ENCODE measurements at regions not wholly inside any gene's neighbourhood (a gene's known extent, or its start where the extent isn't known, plus 50 kb on each side); places are given as distances from the start of the nearest gene placed in this dataset.
A peak's percentile ranks its signal among the peaks of the same experiment; 100 is the strongest.

DNA sequence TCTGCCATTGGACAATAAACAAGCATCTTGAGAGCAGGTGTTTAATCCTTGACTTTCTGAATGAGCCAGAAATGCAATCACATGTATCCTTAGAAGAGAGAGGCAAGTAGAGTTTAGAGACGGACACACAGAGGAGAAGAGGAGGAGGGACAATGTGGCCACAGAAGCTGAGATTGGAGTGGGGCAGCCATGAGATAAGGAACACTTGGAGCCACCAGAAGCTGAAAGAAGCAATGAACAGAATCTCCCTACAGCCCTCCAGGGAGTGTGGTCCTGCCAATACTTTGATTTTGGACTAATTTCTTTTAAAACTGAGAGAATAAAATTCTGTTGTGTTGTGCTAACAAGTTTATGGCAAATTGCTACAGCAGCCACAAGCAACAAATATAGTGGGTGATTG, 141.0 kb downstream of the ATP6V1G3 start:
- Mint-ChIP-seq H3K27me3 (peaks cover 6 to 27% (median 7%) of the 10 kb centered on the region in 5 donors), H3K4me3 (no peak overlapping the region), H3K9me3 (no peaks in the 10 kb centered on the region), H3K36me3 (no peaks in the 10 kb centered on the region), H3K4me1 (peaks cover 0 to 1% (median 0%) of the 10 kb centered on the region in 4 donors), H3K27ac (no peak overlapping the region)
- no peak for ATAC-seq
- no peak for DNase-seq
- POLR2A ChIA-PET, result no interaction called here

DNA sequence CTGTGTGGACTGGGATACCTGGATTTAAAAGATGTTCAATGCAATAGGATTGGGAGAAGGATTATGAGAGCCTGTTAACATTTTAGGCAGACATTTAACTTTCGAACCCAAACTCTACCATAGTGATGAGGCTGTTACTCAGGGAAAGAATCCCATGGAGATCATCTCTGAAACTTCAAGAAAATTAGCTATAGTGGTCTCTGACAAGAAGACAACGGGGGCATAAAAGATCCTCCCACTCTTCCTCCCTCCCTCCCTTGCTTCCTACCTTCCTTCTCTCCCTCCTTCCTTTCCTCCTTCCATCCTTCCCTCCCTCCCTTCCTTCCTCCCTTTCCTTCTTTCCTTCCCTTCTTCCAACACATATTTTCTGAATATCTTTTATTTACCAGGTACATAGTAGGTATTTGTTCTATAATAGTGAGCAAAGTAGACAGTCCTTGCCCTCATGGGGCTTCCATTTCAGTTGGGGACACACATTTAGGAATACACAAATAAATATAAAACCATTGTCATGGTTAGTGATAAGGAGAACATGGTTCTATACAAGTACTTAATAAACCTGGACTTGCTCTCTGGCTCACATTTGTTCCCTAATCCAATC, 143.2 kb downstream of the ATP6V1G3 start:
- peaks cover 0 to 4% (median 0%) of the 10 kb centered on the region in 4 donors for H3K4me1 Mint-ChIP-seq

DNA sequence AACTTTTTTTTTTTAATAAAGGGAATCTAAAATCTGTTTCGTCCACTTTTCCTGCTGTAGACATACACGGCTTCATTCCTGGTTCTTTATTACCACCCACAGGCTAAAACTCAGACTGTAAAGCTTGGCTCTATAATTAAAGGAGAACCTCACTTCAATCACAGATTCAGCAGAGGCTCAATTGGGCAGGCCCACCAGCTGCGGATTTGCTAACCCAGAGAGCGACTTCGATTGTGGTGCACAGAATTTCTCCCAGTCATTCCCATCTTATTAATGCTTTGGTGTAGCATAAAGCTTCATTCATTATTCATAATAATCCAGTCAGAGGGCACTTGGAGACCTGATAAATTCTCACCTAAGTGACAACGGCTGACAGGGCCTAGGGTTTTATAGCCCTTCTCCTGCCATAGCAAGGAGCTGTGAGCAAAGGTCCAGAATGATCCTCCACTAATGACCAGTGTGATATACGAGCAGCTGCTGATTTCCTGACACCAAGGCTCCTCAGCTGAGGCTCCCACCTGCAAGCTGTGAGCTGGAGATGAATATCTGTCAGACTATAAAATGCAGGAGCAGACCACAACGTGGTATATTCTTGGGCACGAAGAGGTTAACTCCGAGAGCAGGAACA, 149.0 kb downstream of the ATP6V1G3 start:
- ATAC-seq (no peak), DNase-seq (no peak)
- Mint-ChIP-seq H3K9me3 (no peaks in the 10 kb centered on the region), H3K4me3 (no peak overlapping the region), H3K36me3 (no peaks in the 10 kb centered on the region), H3K27me3 (peaks cover 0 to 2% (median 0%) of the 10 kb centered on the region in 5 donors), H3K27ac (peak overlapping the region in 1 of 10 donors; percentile 68), H3K4me1 (peaks cover 0 to 3% (median 0%) of the 10 kb centered on the region in 4 donors)
- POLR2A ChIA-PET, result no interaction called here

More for the DNA sequence above, 143.2 kb downstream of the ATP6V1G3 start:
- Mint-ChIP-seq H3K27me3 (peaks cover 6 to 27% (median 7%) of the 10 kb centered on the region in 5 donors), H3K4me3 (no peak overlapping the region), H3K27ac (peak overlapping the region in 1 of 10 donors; percentile 73), H3K9me3 (no peaks in the 10 kb centered on the region), H3K36me3 (no peaks in the 10 kb centered on the region)
- POLR2A ChIA-PET, result no interaction called here
- DNase-seq (no peak), ATAC-seq (no peak)

DNA sequence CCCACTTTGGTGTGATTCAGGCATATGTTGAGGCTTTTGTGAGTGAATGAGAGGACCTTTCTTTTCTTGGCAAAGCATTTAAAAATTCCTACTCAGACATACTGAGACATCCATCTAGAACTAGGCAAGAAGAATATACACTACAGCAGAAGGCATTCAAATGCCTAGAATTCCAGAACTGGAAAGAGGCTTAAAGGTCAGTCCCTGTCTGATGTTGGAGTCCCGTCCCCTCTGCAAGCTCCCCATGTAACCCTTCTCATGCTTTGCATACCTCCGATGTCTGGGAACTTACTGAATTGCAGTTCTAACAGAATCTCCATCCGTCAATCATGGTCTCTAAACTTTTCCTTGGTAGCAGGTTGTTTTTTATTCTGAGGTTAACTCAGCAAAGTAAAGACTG, 152.9 kb downstream of the ATP6V1G3 start:
- peak in 1 of 10 donors; percentile 34 for DNase-seq
- Mint-ChIP-seq H3K27ac (no peak overlapping the region), H3K4me1 (no peaks in the 10 kb centered on the region), H3K9me3 (no peaks in the 10 kb centered on the region), H3K36me3 (no peaks in the 10 kb centered on the region), H3K4me3 (no peak overlapping the region), H3K27me3 (peaks cover 0 to 2% (median 0%) of the 10 kb centered on the region in 5 donors)
- no peak for ATAC-seq
- POLR2A ChIA-PET, result no interaction called here

DNA sequence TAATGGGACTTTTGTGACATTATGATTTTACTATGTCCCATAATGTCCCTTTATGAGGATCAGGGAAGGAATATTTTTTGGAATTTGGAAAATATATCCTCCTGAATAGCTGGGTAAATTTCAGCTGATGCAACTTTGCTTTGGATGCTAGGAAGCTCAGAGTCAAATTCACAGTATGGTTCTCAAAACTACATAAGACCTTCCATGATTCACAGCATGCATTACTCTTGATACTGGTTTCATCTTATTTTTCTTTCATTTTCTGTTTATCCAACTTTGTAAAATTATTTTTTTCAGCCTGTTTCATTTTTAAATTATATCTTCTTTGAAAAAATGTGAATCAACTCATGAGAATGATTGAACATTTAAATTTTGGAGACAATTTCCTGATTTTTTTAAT, 160.2 kb downstream of the ATP6V1G3 start:
- Mint-ChIP-seq H3K4me3 (no peak overlapping the region), H3K27me3 (no peaks in the 10 kb centered on the region), H3K9me3 (peaks cover 0 to 13% (median 5%) of the 10 kb centered on the region in 9 donors), H3K4me1 (peaks cover 4 to 19% (median 17%) of the 10 kb centered on the region in 4 donors), H3K36me3 (peaks cover 0 to 13% (median 4%) of the 10 kb centered on the region in 3 donors), H3K27ac (no peak overlapping the region)
- DNase-seq (no peak), ATAC-seq (no peak)
- POLR2A ChIA-PET, result no interaction called here

DNA sequence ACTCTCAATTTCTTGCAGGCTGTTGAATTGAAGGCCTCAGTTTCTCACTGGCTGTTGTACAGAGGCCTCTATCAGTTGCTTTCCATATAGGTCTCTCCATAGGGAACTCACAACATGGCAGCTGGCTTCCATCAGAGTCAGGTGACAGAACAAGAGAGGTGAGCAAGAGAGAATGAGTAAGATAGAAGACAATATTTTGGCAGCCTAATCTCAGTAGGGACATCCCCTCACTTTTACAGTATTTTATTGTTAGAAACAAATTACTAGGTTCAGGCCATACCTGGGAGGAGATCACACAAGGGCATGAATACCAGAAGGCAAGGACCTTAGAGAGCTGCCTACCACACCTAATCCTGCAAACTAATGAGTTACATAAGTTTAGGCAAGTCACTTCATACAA, 162.8 kb downstream of the ATP6V1G3 start:
- no peaks in the 10 kb centered on the region for H3K27me3 Mint-ChIP-seq
- POLR2A ChIA-PET, result no interaction called here
- H3K27ac Mint-ChIP-seq, result no peak overlapping the region
- peaks cover 0 to 32% (median 9%) of the 10 kb centered on the region in 9 donors for H3K9me3 Mint-ChIP-seq
- ATAC-seq, result no peak
- H3K4me1 Mint-ChIP-seq, result peaks cover 4 to 19% (median 17%) of the 10 kb centered on the region in 4 donors
- DNase-seq, result no peak
- H3K36me3 Mint-ChIP-seq, result peaks cover 0 to 22% (median 11%) of the 10 kb centered on the region in 3 donors
- H3K4me3 Mint-ChIP-seq, result no peak overlapping the region

DNA sequence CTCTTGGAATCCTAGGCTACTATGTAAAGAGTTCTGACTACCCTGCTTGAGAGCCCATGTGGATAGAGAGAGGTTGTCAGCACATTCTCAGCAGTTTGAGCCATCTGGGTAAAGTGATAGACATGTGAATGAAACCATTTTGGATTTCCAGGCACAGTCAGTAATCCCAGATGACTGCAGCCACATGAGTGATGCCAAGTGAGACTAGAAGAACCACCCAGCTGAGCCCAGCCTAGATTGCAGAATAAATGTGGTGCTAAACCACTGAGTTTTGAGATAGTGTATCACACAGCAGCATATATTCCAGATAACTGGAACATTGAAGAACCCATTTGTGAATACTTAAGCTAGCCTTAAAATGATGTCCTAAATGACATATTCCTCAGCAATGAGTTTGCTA, 166.2 kb downstream of the ATP6V1G3 start:
- ATAC-seq (no peak), DNase-seq (no peak)
- Mint-ChIP-seq H3K27me3 (no peaks in the 10 kb centered on the region), H3K9me3 (peaks cover 0 to 37% (median 12%) of the 10 kb centered on the region in 9 donors), H3K27ac (no peak overlapping the region), H3K36me3 (peaks cover 0 to 29% (median 11%) of the 10 kb centered on the region in 3 donors), H3K4me3 (no peak overlapping the region), H3K4me1 (peaks cover 0 to 4% (median 2%) of the 10 kb centered on the region in 4 donors)
- POLR2A ChIA-PET, result no interaction called here

DNA sequence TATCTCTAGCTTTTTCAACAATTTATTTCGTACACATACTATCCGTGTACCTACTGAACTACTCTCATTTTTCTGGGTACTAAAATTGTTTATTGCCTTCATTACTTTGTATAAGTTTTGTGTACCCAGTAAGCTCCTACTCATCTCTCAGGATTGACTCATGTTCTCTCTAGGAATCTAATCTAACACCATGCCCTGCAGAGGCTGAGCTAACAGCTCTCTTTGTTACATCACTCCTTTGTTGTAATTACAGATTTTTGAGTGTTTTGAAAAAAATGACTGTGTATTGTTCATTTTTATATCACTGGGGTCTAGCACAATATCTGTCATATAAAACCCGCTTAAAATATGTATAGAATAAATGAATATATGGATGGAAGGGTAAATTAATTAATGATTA, 167.1 kb downstream of the ATP6V1G3 start:
- no peaks in the 10 kb centered on the region for H3K27me3 Mint-ChIP-seq
- POLR2A ChIA-PET, result no interaction called here
- H3K4me3 Mint-ChIP-seq, result no peak overlapping the region

More for the DNA sequence above, 167.1 kb downstream of the ATP6V1G3 start:
- DNase-seq (no peak), ATAC-seq (no peak)
- H3K9me3 Mint-ChIP-seq, result peaks cover 0 to 43% (median 12%) of the 10 kb centered on the region in 9 donors
- H3K36me3 Mint-ChIP-seq, result peaks cover 0 to 34% (median 16%) of the 10 kb centered on the region in 3 donors
- H3K4me1 Mint-ChIP-seq, result peaks cover 0 to 2% (median 0%) of the 10 kb centered on the region in 4 donors
- no peak overlapping the region for H3K27ac Mint-ChIP-seq
